ENCODE measurements at regions not wholly inside any gene's neighbourhood (a gene's known extent, or its start where the extent isn't known, plus 50 kb on each side); places are given as distances from the start of the nearest gene placed in this dataset.
A peak's percentile ranks its signal among the peaks of the same experiment; 100 is the strongest.

DNA sequence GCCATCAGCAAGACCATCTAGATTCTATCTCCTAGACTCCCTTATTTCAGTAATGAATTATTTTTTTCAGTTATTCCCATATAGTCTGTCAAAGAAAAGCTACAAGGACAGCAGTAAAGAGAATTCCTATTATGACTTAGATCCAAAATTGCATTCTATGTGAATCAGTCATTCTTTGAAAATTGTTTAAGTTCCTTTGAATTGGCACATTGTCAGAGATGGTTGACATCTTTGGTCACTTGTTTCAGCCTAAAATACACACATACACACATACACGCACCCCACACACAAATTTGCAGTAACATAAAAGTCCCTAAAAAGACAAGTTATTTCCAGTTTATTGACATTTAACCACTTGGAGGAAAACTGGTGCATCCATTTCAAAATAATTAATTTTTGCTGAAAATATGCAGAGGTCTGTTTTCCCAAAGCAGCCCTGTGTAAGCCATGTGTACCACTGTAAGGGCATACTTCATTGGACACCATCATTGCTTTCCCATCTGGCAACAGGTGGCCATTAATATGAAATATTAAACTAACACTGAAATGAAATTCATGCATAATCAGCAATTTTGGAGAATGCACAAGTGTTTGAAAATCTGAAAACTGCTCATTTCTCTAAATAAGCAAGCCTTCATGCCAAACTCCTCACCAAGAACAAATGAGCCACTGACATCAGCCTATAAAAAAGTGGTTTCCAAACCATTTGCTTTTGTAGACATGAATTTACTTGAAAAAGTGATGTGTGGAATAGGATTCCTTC lies 121.7 kb upstream of the COL1A2 start:
- CTCF ChIA-PET (ENCODE audit: low intra/inter-chr PET ratio): no interaction called here
- Histone ChIP-seq H3K27ac (ENCODE audit: extremely low read depth, low read depth, low read length) (no peak overlapping the region), H3K9ac (ENCODE audit: insufficient read depth in 1 of 2, low read depth in 2 of 2, low read length in 2 of 2) (no peak overlapping the region), H3K9me3 (replicated peaks; ENCODE audit: control insufficient read depth, insufficient read depth, low read depth, low read length) (no peaks in the 10 kb centered on the region), H3K4me2 (ENCODE audit: insufficient read depth, low read length) (no peak overlapping the region), H3K27me3 (ENCODE audit: control insufficient read depth in 2 of 2, insufficient read depth in 2 of 2, low read length in 2 of 2) (no peaks in the 10 kb centered on the region), H4K20me1 (replicated peaks; ENCODE audit: control insufficient read depth, insufficient read depth, low read length) (no peaks in the 10 kb centered on the region), H3K9me1 (ENCODE audit: control insufficient read depth, insufficient read depth, low read length) (no peaks in the 10 kb centered on the region), H3K36me3 (ENCODE audit: control insufficient read depth, insufficient read depth, low read length) (no peaks in the 10 kb centered on the region), H3K79me2 (ENCODE audit: control insufficient read depth, insufficient read depth, low read length) (no peaks in the 10 kb centered on the region), H3K4me1 (replicated peaks in 1 of 2; ENCODE audit: control insufficient read depth in 2 of 2, insufficient read depth in 2 of 2, low read length in 2 of 2) (no peaks in the 10 kb centered on the region), H2AFZ (ENCODE audit: low read depth, low read length) (no peak overlapping the region), H3K4me3 (no peak overlapping the region)
- in situ Hi-C loops (cut with MboI): no loop called here
- POLR2A ChIA-PET: no interaction called here
- TF ChIP-seq, protein P1, sequence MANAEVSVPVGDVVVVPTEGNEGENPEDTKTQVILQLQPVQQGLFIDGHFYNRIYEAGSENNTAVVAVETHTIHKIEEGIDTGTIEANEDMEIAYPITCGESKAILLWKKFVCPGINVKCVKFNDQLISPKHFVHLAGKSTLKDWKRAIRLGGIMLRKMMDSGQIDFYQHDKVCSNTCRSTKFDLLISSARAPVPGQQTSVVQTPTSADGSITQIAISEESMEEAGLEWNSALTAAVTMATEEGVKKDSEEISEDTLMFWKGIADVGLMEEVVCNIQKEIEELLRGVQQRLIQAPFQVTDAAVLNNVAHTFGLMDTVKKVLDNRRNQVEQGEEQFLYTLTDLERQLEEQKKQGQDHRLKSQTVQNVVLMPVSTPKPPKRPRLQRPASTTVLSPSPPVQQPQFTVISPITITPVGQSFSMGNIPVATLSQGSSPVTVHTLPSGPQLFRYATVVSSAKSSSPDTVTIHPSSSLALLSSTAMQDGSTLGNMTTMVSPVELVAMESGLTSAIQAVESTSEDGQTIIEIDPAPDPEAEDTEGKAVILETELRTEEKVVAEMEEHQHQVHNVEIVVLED (CRISPR knock-in tag; IDR thresholded peaks at IDR 0.05): no peak
- TF ChIP-seq C11orf30 (IDR thresholded peaks at IDR 0.05; ENCODE audit: low read depth) (peak; percentile 74), ZNF316 (IDR thresholded peaks at IDR 0.05) (peak; percentile 87), CTCF (IDR thresholded peaks at IDR 0.05 in 2 of 3, conservative IDR thresholded peaks at IDR 0.05 in 1 of 3; ENCODE audit: insufficient read depth in 2 of 3, low read depth in 1 of 3, low read length in 3 of 3) (no peak), MAFG (tag; conservative IDR thresholded peaks at IDR 0.05) (peak; percentile 72), MAFK (IDR thresholded peaks at IDR 0.05; ENCODE audit: low read length) (peak; percentile 81), MAFF (IDR thresholded peaks at IDR 0.05; ENCODE audit: low read length) (peak; percentile 83)
- no peak for DNase-seq (ENCODE audit: extremely low read depth in 1 of 4, low spot score in 3 of 4)
- no TSS peak for BruUV-seq (replicated peaks)
- intact Hi-C loops (cut with micrococcal nuclease): loop anchor here (10.0 kb wide), 1 partner anchor 368 kb away; the partner anchor contains the start of gene GNGT1
- no peak for ATAC-seq
- 6% methylated on average over 1 of the region's 1 CpG for WGBS (ENCODE audit: insufficient coverage, low coverage, missing lambda C conversion rate)
- no peak for FAIRE-seq
